ENCODE measurements at regions not wholly inside any gene's neighbourhood (a gene's known extent, or its start where the extent isn't known, plus 50 kb on each side); places are given as distances from the start of the nearest gene placed in this dataset.

DNA sequence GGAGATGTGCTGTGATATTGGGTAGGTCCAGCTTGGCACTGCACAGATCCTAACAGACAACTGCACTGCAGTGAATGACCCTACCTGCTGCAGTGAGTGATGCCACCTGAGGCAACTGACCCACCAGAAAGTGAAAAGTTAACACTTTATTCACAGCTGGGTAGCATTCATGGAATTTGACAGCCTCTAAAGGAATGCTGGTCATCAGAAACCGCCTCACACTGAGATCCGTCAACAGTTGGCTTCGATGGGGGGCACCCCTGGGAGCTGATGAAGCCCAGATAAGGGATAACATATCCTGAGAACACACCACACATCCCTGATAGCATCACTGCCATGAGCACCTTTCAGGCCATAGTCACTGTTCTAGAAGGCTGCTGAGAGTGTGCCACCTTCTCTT, 272.4 kb upstream of the CRY1 start (continued):
- TF ChIP-seq HMGXB3 (CRISPR knock-in tag; IDR thresholded peaks at IDR 0.05; ENCODE audit: borderline replicate concordance) (no peak), ZNF746 (CRISPR knock-in tag; IDR thresholded peaks at IDR 0.05) (no peak), ZNF567 (CRISPR knock-in tag; IDR thresholded peaks at IDR 0.05; ENCODE audit: borderline replicate concordance) (no peak), NR2F1 (CRISPR knock-in tag; IDR thresholded peaks at IDR 0.05) (no peak), ZFYVE20 (CRISPR knock-in tag; IDR thresholded peaks at IDR 0.05; ENCODE audit: borderline replicate concordance, low read depth) (no peak), ZBTB42 (CRISPR knock-in tag; IDR thresholded peaks at IDR 0.05) (no peak), GZF1 (CRISPR knock-in tag; IDR thresholded peaks at IDR 0.05) (no peak), PAXIP1 (CRISPR knock-in tag; conservative IDR thresholded peaks at IDR 0.05) (no peak), POLR2A (IDR thresholded peaks at IDR 0.05; ENCODE audit: insufficient read depth in 1 of 2, low read depth in 2 of 2, low read length in 2 of 2) (no peak), MIER2 (CRISPR knock-in tag; IDR thresholded peaks at IDR 0.05) (no peak)
- TF ChIP-seq, protein P1, sequence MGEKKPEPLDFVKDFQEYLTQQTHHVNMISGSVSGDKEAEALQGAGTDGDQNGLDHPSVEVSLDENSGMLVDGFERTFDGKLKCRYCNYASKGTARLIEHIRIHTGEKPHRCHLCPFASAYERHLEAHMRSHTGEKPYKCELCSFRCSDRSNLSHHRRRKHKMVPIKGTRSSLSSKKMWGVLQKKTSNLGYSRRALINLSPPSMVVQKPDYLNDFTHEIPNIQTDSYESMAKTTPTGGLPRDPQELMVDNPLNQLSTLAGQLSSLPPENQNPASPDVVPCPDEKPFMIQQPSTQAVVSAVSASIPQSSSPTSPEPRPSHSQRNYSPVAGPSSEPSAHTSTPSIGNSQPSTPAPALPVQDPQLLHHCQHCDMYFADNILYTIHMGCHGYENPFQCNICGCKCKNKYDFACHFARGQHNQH (CRISPR knock-in tag; IDR thresholded peaks at IDR 0.05), result no peak
